C4-2B (cell line): ENCODE measurements at regions not wholly inside any gene's neighbourhood (a gene's known extent, or its start where the extent isn't known, plus 50 kb on each side); places are given as distances from the start of the nearest gene placed in this dataset.

ENCODE experiments used
- H3K27ac ChIP-seq: fragments of 450-650 bp; 2 replicates; pipeline ENCODE4 v1.5.1; 2017
- CTCF ChIP-seq: fragments of 450-650 bp; conservative IDR thresholded peaks from 2 replicates; pipeline ENCODE4 v1.5.1; 2017; ENCODE audit warnings: mild to moderate bottlenecking
- ZFX ChIP-seq: fragments of 450-650 bp; IDR thresholded peaks from 2 replicates; pipeline ENCODE4 v1.6.1; 2017

DNA sequence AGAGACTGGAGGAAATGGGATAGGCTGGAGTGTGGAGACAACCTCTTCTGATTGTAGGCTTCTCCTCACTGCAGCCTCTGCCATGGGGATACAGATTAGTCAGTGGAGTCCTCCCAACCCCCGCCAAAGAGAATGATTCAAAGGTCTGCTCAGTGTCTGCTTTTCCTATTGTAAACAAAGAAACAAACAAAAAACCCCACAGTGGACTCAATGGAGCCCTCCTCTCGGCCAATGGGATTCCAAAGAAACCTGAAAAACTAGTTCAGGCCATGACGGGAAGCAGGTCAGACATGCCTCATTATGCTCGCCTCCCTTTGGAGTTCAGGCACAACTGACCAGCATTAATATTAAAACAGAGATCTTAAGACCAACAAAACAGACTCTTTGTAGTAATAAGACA, 85.8 kb downstream of the SEC61B start:
- H3K27ac ChIP-seq: no peak overlapping the region
- no peak for TF ChIP-seq CTCF
- TF ChIP-seq ZFX: no peak

DNA sequence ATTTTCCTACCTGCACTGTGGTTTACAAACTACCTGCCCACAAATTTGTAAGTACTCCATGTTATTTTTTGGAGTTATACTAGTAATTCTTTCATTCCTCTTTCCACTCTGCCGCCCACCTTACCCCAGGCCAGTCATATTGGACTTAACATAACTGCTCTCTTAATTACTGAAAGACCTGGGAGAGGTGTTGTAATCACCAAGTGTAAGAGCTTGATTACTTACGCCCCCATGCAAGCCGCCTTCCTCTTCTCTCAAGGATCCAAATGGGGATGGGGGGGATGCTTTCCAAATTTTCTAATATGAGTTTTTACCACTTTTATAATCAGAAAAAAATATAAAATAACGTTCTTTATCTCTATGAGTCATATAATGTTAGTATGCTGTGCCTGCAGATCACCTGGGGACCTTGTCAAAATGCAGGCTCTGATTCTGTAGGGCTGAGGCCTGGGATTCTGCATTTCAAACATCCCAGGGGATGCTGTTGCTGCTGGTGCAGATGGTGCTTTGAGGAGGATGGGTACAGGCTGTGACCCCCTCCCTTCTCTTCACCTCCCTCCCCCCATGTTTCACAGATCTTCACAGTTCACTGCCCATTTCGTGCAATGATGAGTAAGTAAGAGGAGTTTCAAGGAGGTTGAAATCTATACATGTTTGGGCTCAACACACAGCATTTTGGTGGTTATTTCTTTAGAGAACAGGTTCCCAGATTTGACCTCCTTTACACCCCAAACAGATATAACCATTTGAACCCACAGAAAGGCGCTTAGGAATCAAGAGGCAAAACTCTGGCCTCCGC, 87.3 kb downstream of the SEC61B start:
- no peak for TF ChIP-seq ZFX
- no peak for TF ChIP-seq CTCF
- no peak overlapping the region for H3K27ac ChIP-seq

- TF ChIP-seq ZFX: no peak
- no peak for TF ChIP-seq CTCF
- H3K27ac ChIP-seq: no peak overlapping the region
Measured at GRCh38 chr9:99312736-99313135, 90.7 kb downstream of the SEC61B start.

DNA sequence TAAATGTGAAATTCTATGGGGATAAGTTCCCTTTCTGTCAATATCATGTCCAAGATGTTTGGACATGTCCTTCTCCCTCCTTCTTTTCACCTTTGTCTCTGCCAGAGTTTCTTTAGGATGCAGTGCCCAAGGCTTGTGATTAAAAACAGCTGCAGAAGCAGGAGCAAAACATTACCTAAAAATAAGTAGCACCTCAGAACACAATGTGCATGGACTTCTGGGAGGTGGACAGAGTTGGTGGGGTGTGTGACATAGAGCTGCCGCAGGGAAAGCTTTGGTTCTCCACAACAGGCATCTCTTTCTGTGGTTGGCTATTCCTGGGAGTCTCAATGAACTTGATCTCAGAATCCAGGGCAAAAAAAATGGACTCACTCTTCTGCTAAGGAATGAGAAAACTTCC, 97.0 kb downstream of the SEC61B start:
- no peak for TF ChIP-seq ZFX
- no peak for TF ChIP-seq CTCF
- H3K27ac ChIP-seq: no peak overlapping the region

- TF ChIP-seq CTCF (no peak), ZFX (no peak)
- H3K27ac ChIP-seq: no peak overlapping the region
Measured at GRCh38 chr9:99322299-99322698, 100.2 kb downstream of the SEC61B start.

DNA sequence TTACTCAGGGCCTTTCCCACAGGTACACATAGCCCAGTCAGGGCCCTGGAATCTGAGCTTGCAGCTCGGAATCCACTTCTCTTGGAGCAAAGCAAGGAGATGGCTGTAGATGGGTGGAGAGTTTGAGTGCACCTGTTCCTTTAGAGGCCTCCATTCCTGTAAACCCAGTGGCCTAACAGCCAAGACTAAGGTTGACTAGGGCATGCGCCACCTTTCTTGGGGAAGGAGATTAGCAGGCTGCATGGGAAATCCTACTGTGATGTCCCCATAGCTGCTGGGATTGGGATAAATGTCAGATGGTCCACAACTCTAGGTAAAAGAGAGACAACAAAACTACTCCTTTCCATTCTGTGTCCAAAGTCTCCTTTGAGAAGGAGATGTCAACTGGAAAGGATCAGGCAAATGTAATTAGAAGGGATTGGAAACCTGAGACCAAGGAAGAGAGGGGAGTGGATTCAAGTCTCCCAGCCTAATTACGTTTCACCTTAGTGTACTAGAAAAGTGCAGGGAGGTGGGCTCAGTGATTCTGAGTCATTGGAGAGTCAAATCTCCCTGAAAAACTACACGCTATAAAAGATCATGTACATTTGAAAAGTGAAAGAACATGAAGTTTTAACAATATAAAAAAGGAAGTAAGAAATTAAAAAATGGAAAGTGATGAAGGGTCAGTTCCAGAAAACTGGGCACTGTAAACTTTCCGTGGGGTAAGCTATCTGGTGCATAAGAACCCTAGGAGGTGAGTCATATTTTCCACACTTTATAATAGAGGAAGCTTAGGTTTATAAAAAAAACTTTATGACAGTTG, 104.2 kb downstream of the SEC61B start:
- TF ChIP-seq CTCF: peak; percentile 12; the same call in 1 of the 2 replicates
- no peak for TF ChIP-seq ZFX
- no peak overlapping the region for H3K27ac ChIP-seq

GRCh38 chr9:99326917-99327189, 104.8 kb downstream of the SEC61B start:
- H3K27ac ChIP-seq: no peak overlapping the region
- TF ChIP-seq ZFX (no peak), CTCF (no peak)
